ENCODE measurements at regions not wholly inside any gene's neighbourhood (a gene's known extent, or its start where the extent isn't known, plus 50 kb on each side); places are given as distances from the start of the nearest gene placed in this dataset.

DNA sequence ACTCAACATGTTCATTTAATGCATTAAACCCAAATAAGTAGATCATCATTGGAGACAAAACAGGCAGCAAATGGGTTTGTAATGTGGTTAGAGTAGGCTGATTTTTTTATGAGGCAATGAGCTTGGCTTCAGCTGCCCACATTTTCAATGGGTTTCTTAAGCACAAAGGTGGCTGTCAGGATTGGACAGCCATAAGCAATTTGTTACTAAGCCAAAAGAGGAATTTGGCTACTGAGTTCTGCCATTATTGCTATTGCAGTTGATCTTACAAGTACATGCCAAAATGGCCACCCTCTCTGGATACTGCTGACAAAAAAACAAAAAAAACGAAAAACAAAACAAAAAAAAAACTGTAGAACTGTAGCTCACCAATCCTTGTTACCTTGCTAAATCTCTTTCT lies 1348.0 kb upstream of the PIK3C3 start:
- Histone ChIP-seq H3K4me1 (ENCODE audit: control insufficient read depth in 2 of 2, insufficient read depth in 2 of 2, low read length in 2 of 2) (no peaks in the 10 kb centered on the region), H3K4me3 (ENCODE audit: low read length in 2 of 2) (no peak overlapping the region), H3K9me3 (ENCODE audit: control insufficient read depth in 2 of 2, insufficient read depth in 1 of 2, low read length in 1 of 2) (no peaks in the 10 kb centered on the region), H3K27me3 (ENCODE audit: control insufficient read depth in 2 of 2, insufficient read depth in 1 of 2, low read length in 1 of 2) (no peaks in the 10 kb centered on the region), H3K36me3 (ENCODE audit: control insufficient read depth in 2 of 2, insufficient read depth in 2 of 2, low read length in 1 of 2) (no peaks in the 10 kb centered on the region), H3K27ac (ENCODE audit: low read depth in 1 of 2, low read length in 1 of 2) (no peak overlapping the region)
- WGBS, result 80% methylated on average over 1 of the region's 1 CpG
- DNase-seq (ENCODE audit: low read depth in 6 of 9, low spot score in 9 of 9), result no peak

DNA sequence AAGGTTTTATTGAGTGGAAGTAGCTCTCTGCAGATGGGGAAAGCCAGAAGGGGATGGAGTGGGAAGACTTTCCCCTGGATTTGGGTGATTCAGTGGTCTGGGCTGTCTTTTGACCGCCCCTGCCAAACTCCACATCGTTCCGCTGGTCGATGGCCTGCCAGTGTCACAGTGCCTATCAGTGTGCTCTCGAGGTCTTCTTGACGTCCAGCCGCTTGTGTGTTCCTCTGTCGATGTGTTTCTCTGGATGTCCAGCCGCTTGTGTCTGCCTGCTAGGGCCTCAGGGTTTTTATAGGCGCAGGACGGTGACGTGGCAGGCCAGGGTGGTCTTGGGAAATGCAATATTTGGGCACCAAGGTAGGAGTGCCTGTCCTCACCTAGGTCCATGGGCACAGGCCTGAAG lies 1371.4 kb upstream of the PIK3C3 start:
- 96% methylated on average over 12 of the region's 12 CpGs for WGBS
- Histone ChIP-seq H3K9me3 (ENCODE audit: control insufficient read depth in 2 of 2, insufficient read depth in 1 of 2, low read length in 1 of 2) (peaks cover 0 to 3% of the 10 kb centered on the region in 2 donors), H3K36me3 (ENCODE audit: control insufficient read depth in 2 of 2, insufficient read depth in 2 of 2, low read length in 1 of 2) (no peaks in the 10 kb centered on the region), H3K4me1 (ENCODE audit: control insufficient read depth in 2 of 2, insufficient read depth in 2 of 2, low read length in 2 of 2) (no peaks in the 10 kb centered on the region), H3K27ac (ENCODE audit: low read depth in 1 of 2, low read length in 1 of 2) (no peak overlapping the region), H3K4me3 (ENCODE audit: low read length in 2 of 2) (no peak overlapping the region), H3K27me3 (ENCODE audit: control insufficient read depth in 2 of 2, insufficient read depth in 1 of 2, low read length in 1 of 2) (no peaks in the 10 kb centered on the region)
- DNase-seq (ENCODE audit: low read depth in 6 of 9, low spot score in 9 of 9), result no peak

DNA sequence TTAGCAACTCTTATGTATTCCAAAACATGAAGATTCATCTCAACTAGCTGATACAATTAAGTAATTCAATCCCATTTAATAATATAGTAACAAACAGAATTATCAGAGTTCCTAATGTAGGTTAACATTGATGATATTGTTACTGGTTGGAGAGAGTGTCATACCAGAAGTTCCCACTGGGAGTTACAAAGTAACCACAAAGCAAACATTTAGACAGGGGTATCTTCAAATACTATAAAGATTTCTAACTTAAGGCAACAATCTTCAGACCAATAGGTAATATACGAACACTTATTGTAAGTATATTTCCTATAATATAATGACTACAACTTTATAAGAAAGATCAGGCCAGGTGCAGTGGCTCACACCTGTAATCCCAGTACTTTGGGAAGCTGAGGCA lies 1372.9 kb upstream of the PIK3C3 start:
- WGBS, result 97% methylated on average over 1 of the region's 1 CpG
- H3K36me3 ChIP-seq (ENCODE audit: control insufficient read depth in 2 of 2, insufficient read depth in 2 of 2, low read length in 1 of 2), result no peaks in the 10 kb centered on the region

DNA sequence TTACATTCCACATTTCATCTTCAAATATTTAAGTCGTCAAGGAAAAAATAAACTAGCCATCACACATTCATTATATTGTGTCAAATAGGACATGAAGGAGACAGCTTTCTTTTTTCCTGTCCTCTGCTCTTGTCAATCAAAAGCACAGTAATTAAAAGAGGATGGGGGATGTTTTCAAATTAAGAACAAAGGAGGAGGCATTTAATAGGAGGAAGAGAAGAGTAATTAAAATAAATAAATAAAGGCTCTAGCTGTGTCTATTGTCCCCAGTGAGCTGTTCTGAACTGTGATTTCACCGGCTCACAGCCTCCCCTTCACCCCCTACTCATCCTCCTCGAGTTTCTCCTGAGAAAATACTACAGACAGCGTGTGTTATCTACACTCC lies 1377.1 kb upstream of the PIK3C3 start:
- no peaks in the 10 kb centered on the region for H3K4me1 ChIP-seq (ENCODE audit: control insufficient read depth in 2 of 2, insufficient read depth in 2 of 2, low read length in 2 of 2)
- DNase-seq (ENCODE audit: low read depth in 6 of 9, low spot score in 9 of 9), result no peak
- 83% methylated on average over 4 of the region's 4 CpGs for WGBS

More for the DNA sequence above, 1372.9 kb upstream of the PIK3C3 start:
- Histone ChIP-seq H3K4me3 (ENCODE audit: low read length in 2 of 2) (no peak overlapping the region), H3K4me1 (ENCODE audit: control insufficient read depth in 2 of 2, insufficient read depth in 2 of 2, low read length in 2 of 2) (no peaks in the 10 kb centered on the region), H3K9me3 (ENCODE audit: control insufficient read depth in 2 of 2, insufficient read depth in 1 of 2, low read length in 1 of 2) (peaks cover 0 to 3% of the 10 kb centered on the region in 2 donors), H3K27me3 (ENCODE audit: control insufficient read depth in 2 of 2, insufficient read depth in 1 of 2, low read length in 1 of 2) (no peaks in the 10 kb centered on the region), H3K27ac (ENCODE audit: low read depth in 1 of 2, low read length in 1 of 2) (no peak overlapping the region)
- no peak for DNase-seq (ENCODE audit: low read depth in 6 of 9, low spot score in 9 of 9)

DNA sequence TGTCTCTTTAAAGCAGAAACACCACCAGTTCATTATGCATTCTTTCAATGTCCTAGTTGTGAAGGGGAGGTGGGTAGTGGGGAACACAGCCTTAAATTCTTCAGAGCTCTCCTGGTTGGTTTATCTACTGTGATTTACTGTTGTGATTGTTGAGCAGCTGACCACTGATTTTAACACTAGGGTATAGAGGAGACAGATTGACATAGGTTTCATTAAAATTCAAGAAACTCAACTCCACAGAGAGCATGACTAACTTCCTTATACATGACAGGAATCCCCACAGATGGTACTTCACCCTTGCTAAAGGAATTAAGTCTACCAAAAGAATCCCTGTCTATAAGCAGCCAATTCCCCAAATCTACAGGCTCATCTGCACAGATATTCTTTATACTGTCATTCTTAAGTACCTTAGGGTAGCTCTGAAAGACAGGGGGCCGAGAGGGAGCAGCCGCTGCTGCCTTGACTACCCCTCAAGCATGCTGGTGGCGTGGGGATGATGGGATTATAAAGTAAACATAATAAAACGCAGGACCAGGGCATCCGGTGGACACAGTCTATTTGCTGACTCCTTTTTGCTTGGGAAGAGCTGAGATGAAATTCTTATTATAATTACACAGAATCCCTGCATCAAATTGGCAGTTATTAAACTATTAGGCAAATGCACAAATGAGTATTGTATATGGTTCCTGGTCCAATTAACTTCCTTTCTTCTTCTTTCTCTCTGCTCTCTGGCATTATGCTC lies 1377.6 kb upstream of the PIK3C3 start:
- DNase-seq (ENCODE audit: low read depth in 6 of 9, low spot score in 9 of 9), result no peak

More for the DNA sequence above, 1377.1 kb upstream of the PIK3C3 start:
- H3K27ac ChIP-seq (ENCODE audit: low read depth in 1 of 2, low read length in 1 of 2), result no peak overlapping the region
- H3K4me3 ChIP-seq (ENCODE audit: low read length in 2 of 2), result no peak overlapping the region
- H3K36me3 ChIP-seq (ENCODE audit: control insufficient read depth in 2 of 2, insufficient read depth in 2 of 2, low read length in 1 of 2), result no peaks in the 10 kb centered on the region
- H3K27me3 ChIP-seq (ENCODE audit: control insufficient read depth in 2 of 2, insufficient read depth in 1 of 2, low read length in 1 of 2), result no peaks in the 10 kb centered on the region
- H3K9me3 ChIP-seq (ENCODE audit: control insufficient read depth in 2 of 2, insufficient read depth in 1 of 2, low read length in 1 of 2), result no peaks in the 10 kb centered on the region

DNA sequence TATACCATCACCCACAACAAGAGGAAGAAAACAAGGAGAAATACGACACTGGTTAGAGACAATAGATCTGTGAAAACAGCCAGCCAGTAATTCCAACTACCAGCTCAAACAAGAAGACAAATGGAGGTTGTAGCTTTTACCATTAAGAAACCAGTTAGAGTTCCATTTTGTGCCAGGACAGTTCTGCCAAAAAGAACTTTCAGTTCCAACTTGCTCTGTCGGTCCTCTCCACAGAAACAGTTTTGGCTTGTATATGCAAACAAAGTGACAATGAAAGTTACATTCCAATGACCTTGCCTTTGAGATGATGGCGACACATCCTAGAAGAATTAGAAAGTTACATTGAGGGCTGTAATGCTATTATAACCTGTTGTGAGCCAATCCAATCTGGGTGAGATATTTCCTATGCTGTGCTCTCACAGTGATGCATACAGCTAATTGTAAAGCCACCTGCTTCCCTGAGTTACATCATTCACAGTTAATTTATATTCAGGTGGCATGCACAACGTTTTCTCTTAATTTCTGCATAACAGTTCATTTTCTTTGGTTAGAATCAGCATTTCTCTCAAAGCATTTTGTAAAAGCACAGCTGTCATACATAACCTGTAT lies 1378.4 kb upstream of the PIK3C3 start:
- no peak for DNase-seq (ENCODE audit: low read depth in 6 of 9, low spot score in 9 of 9)
- H3K27me3 ChIP-seq (ENCODE audit: control insufficient read depth in 2 of 2, insufficient read depth in 1 of 2, low read length in 1 of 2), result no peaks in the 10 kb centered on the region
- H3K9me3 ChIP-seq (ENCODE audit: control insufficient read depth in 2 of 2, insufficient read depth in 1 of 2, low read length in 1 of 2), result no peaks in the 10 kb centered on the region
- WGBS, result 83% methylated on average over 4 of the region's 4 CpGs
- no peaks in the 10 kb centered on the region for H3K4me1 ChIP-seq (ENCODE audit: control insufficient read depth in 2 of 2, insufficient read depth in 2 of 2, low read length in 2 of 2)
- no peaks in the 10 kb centered on the region for H3K36me3 ChIP-seq (ENCODE audit: control insufficient read depth in 2 of 2, insufficient read depth in 2 of 2, low read length in 1 of 2)
- no peak overlapping the region for H3K4me3 ChIP-seq (ENCODE audit: low read length in 2 of 2)
- no peak overlapping the region for H3K27ac ChIP-seq (ENCODE audit: low read depth in 1 of 2, low read length in 1 of 2)

More for the DNA sequence above, 1377.6 kb upstream of the PIK3C3 start:
- Histone ChIP-seq H3K4me1 (ENCODE audit: control insufficient read depth in 2 of 2, insufficient read depth in 2 of 2, low read length in 2 of 2) (no peaks in the 10 kb centered on the region), H3K27ac (ENCODE audit: low read depth in 1 of 2, low read length in 1 of 2) (no peak overlapping the region), H3K36me3 (ENCODE audit: control insufficient read depth in 2 of 2, insufficient read depth in 2 of 2, low read length in 1 of 2) (no peaks in the 10 kb centered on the region), H3K27me3 (ENCODE audit: control insufficient read depth in 2 of 2, insufficient read depth in 1 of 2, low read length in 1 of 2) (no peaks in the 10 kb centered on the region), H3K4me3 (ENCODE audit: low read length in 2 of 2) (no peak overlapping the region), H3K9me3 (ENCODE audit: control insufficient read depth in 2 of 2, insufficient read depth in 1 of 2, low read length in 1 of 2) (no peaks in the 10 kb centered on the region)
- 90% methylated on average over 5 of the region's 5 CpGs for WGBS

DNA sequence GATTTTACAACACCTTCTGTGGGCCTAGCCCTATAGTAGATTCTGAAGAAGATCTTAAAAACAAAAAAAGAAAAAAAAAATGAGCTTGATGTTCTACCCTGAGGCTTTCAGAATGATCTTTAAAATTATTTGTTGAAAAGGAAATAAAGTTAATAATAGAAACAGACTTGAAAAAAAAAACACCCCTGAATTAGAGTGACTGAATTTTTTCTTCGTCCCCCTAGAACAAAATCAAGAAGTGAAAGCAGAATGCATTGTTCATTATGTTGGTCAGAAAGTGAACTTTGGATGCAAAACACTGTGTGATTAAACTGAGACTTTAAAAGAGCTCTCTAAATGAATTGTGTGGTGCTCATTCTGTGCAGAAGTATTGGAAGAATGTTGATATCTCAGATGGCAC lies 1384.4 kb upstream of the PIK3C3 start:
- Histone ChIP-seq H3K9me3 (ENCODE audit: control insufficient read depth in 2 of 2, insufficient read depth in 1 of 2, low read length in 1 of 2) (no peaks in the 10 kb centered on the region), H3K4me1 (ENCODE audit: control insufficient read depth in 2 of 2, insufficient read depth in 2 of 2, low read length in 2 of 2) (no peaks in the 10 kb centered on the region), H3K4me3 (ENCODE audit: low read length in 2 of 2) (no peak overlapping the region), H3K27ac (ENCODE audit: low read depth in 1 of 2, low read length in 1 of 2) (no peak overlapping the region), H3K27me3 (ENCODE audit: control insufficient read depth in 2 of 2, insufficient read depth in 1 of 2, low read length in 1 of 2) (no peaks in the 10 kb centered on the region), H3K36me3 (ENCODE audit: control insufficient read depth in 2 of 2, insufficient read depth in 2 of 2, low read length in 1 of 2) (no peaks in the 10 kb centered on the region)
- no peak for DNase-seq (ENCODE audit: low read depth in 6 of 9, low spot score in 9 of 9)
- WGBS, result 89% methylated on average over 1 of the region's 1 CpG

DNA sequence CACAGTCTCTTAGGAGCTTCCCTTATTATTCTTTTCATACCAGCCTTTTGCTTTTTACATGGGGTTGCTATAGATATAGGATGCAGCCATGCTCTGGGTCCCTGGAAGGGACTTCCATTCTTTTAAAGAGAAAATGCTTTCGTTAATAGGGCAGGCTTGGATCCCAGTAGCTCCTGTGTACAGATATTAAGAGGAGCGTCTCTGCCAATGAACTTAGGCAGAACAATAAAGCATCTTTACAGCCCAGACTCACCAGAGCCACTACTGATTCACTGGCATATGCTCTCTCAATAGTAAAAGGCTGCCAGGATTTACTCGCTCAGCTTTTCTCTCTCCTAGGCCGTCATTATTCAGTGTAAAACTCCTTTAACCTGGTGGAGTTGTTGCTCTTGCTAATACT lies 1385.4 kb upstream of the PIK3C3 start:
- DNase-seq (ENCODE audit: low read depth in 6 of 9, low spot score in 9 of 9), result no peak
- no peaks in the 10 kb centered on the region for H3K4me1 ChIP-seq (ENCODE audit: control insufficient read depth in 2 of 2, insufficient read depth in 2 of 2, low read length in 2 of 2)

DNA sequence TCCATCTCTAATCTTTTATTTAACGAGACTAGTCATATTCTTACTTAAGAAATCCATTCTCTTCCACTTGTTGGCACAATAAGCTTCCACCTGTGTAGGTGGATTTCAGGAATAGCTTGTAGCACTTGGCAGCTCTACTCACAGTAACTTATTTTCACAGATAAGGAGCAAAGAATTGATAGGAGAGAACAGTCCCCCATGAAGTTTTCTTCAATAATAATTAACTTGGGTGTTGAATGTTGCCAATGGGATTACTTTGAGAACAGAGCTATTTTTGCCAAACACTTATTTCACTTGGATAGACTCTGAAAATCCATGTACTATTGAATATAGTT lies 1388.6 kb upstream of the PIK3C3 start:
- WGBS, result 90% methylated on average over 1 of the region's 1 CpG
- no peak overlapping the region for H3K4me3 ChIP-seq (ENCODE audit: low read length in 2 of 2)
- no peak overlapping the region for H3K27ac ChIP-seq (ENCODE audit: low read depth in 1 of 2, low read length in 1 of 2)
- no peaks in the 10 kb centered on the region for H3K4me1 ChIP-seq (ENCODE audit: control insufficient read depth in 2 of 2, insufficient read depth in 2 of 2, low read length in 2 of 2)
- H3K27me3 ChIP-seq (ENCODE audit: control insufficient read depth in 2 of 2, insufficient read depth in 1 of 2, low read length in 1 of 2), result no peaks in the 10 kb centered on the region
- DNase-seq (ENCODE audit: low read depth in 6 of 9, low spot score in 9 of 9), result no peak
- H3K36me3 ChIP-seq (ENCODE audit: control insufficient read depth in 2 of 2, insufficient read depth in 2 of 2, low read length in 1 of 2), result no peaks in the 10 kb centered on the region
- no peaks in the 10 kb centered on the region for H3K9me3 ChIP-seq (ENCODE audit: control insufficient read depth in 2 of 2, insufficient read depth in 1 of 2, low read length in 1 of 2)

More for the DNA sequence above, 1385.4 kb upstream of the PIK3C3 start:
- Histone ChIP-seq H3K27me3 (ENCODE audit: control insufficient read depth in 2 of 2, insufficient read depth in 1 of 2, low read length in 1 of 2) (no peaks in the 10 kb centered on the region), H3K9me3 (ENCODE audit: control insufficient read depth in 2 of 2, insufficient read depth in 1 of 2, low read length in 1 of 2) (no peaks in the 10 kb centered on the region), H3K36me3 (ENCODE audit: control insufficient read depth in 2 of 2, insufficient read depth in 2 of 2, low read length in 1 of 2) (no peaks in the 10 kb centered on the region), H3K27ac (ENCODE audit: low read depth in 1 of 2, low read length in 1 of 2) (no peak overlapping the region), H3K4me3 (ENCODE audit: low read length in 2 of 2) (no peak overlapping the region)
- WGBS, result 92% methylated on average over 4 of the region's 4 CpGs

Measured in thymus (tissue), 11 donors.